ENCODE measurements at regions not wholly inside any gene's neighbourhood (a gene's known extent, or its start where the extent isn't known, plus 50 kb on each side); places are given as distances from the start of the nearest gene placed in this dataset.

GRCh38 chr6:118751072-118751471, 99.7 kb upstream of the CEP85L start:
- Histone ChIP-seq H3K4me1 (ENCODE audit: low read length) (peaks cover 20% of the 10 kb centered on the region), H3K27ac (ENCODE audit: low read length) (no peak overlapping the region), H3K9ac (ENCODE audit: low read length) (no peak overlapping the region), H3K4me3 (ENCODE audit: low read length) (no peak overlapping the region), H3K4me2 (ENCODE audit: low read length) (no peak overlapping the region), H3K36me3 (replicated peaks; ENCODE audit: low read depth, low read length) (no peaks in the 10 kb centered on the region), H2AFZ (ENCODE audit: low read depth, low read length) (no peak overlapping the region), H4K20me1 (ENCODE audit: insufficient read depth, low read length) (no peaks in the 10 kb centered on the region), H3K27me3 (ENCODE audit: low read depth, low read length) (no peaks in the 10 kb centered on the region), H3K9me3 (ENCODE audit: insufficient read depth, low read length) (no peaks in the 10 kb centered on the region), H3K79me2 (ENCODE audit: low read length) (no peaks in the 10 kb centered on the region)
- TF ChIP-seq CTCF (IDR thresholded peaks at IDR 0.05; ENCODE audit: low read depth, low read length) (no peak), EZH2phosphoT487 (IDR thresholded peaks at IDR 0.05; ENCODE audit: low read depth) (no peak)

- H3K27me3 ChIP-seq (ENCODE audit: low read depth, low read length): no peaks in the 10 kb centered on the region
- H2AFZ ChIP-seq (ENCODE audit: low read depth, low read length): no peak overlapping the region
- H4K20me1 ChIP-seq (ENCODE audit: insufficient read depth, low read length): no peaks in the 10 kb centered on the region
- no peak overlapping the region for H3K4me3 ChIP-seq (ENCODE audit: low read length)
- H3K27ac ChIP-seq (ENCODE audit: low read length): no peak overlapping the region
- peaks cover 30% of the 10 kb centered on the region for H3K4me1 ChIP-seq (ENCODE audit: low read length)
- no peak for TF ChIP-seq CTCF (IDR thresholded peaks at IDR 0.05; ENCODE audit: low read depth, low read length)
- no peak for TF ChIP-seq EZH2phosphoT487 (IDR thresholded peaks at IDR 0.05; ENCODE audit: low read depth)
- no peak overlapping the region for H3K4me2 ChIP-seq (ENCODE audit: low read length)
- no peaks in the 10 kb centered on the region for H3K79me2 ChIP-seq (ENCODE audit: low read length)
- no peak overlapping the region for H3K9ac ChIP-seq (ENCODE audit: low read length)
- no peaks in the 10 kb centered on the region for H3K9me3 ChIP-seq (ENCODE audit: insufficient read depth, low read length)
- no peaks in the 10 kb centered on the region for H3K36me3 ChIP-seq (replicated peaks; ENCODE audit: low read depth, low read length)
These were observed 98.8 kb upstream of the CEP85L start for GRCh38 chr6:118750143-118750542.

DNA sequence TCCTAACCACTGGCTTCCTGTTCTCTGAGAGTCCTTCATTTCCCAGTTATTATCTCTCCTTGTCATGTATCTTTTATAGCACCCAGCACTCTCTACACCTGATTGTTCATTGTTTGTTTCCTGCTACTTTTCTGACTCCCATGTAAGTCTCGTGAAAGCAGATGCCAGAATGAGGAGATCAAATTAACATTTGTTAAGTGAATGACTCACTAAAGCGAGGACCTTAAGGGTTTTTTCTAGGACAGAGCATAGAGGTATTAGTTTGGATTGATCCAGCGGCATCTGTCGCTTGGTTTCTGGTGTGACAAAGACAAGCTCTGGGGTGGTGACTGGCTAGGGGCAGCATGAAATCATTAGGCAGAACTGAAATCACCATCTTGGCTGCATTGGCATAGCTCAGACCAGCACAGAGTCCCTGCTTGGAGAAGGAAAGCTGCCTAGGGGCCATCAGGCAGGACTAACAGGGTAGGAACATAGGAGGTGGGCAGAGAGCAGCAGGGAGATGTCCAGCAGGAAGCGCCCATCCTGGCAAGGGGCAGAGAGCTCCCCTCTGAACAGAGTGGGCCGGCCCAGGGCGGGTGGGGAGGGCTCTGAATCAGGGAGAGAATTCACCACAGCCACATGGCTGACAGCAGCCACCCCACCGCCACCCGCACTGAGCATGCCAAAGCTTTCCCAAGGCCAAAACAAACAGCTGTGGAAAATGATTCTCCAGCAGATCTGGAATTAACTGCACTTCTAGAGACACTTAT, 97.1 kb upstream of the CEP85L start:
- H3K4me1 ChIP-seq (ENCODE audit: low read length): peaks cover 38% of the 10 kb centered on the region
- no peak overlapping the region for H3K27ac ChIP-seq (ENCODE audit: low read length)
- H3K79me2 ChIP-seq (ENCODE audit: low read length): no peaks in the 10 kb centered on the region
- H3K27me3 ChIP-seq (ENCODE audit: low read depth, low read length): no peaks in the 10 kb centered on the region
- TF ChIP-seq CTCF (IDR thresholded peaks at IDR 0.05; ENCODE audit: low read depth, low read length): no peak
- no peak for TF ChIP-seq EZH2phosphoT487 (IDR thresholded peaks at IDR 0.05; ENCODE audit: low read depth)
- H3K36me3 ChIP-seq (replicated peaks; ENCODE audit: low read depth, low read length): no peaks in the 10 kb centered on the region
- peak overlapping the region; percentile 15; the same call in 1 of the 2 replicates for H3K4me2 ChIP-seq (ENCODE audit: low read length)
- no peak overlapping the region for H3K4me3 ChIP-seq (ENCODE audit: low read length)
- H3K9ac ChIP-seq (ENCODE audit: low read length): no peak overlapping the region
- no peaks in the 10 kb centered on the region for H3K9me3 ChIP-seq (ENCODE audit: insufficient read depth, low read length)
- no peaks in the 10 kb centered on the region for H4K20me1 ChIP-seq (ENCODE audit: insufficient read depth, low read length)
- H2AFZ ChIP-seq (ENCODE audit: low read depth, low read length): no peak overlapping the region

GRCh38 chr6:118746825-118747174, 95.4 kb upstream of the CEP85L start:
- no peaks in the 10 kb centered on the region for H3K27me3 ChIP-seq (ENCODE audit: low read depth, low read length)
- no peaks in the 10 kb centered on the region for H3K36me3 ChIP-seq (replicated peaks; ENCODE audit: low read depth, low read length)
- no peak overlapping the region for H2AFZ ChIP-seq (ENCODE audit: low read depth, low read length)
- no peak overlapping the region for H3K4me2 ChIP-seq (ENCODE audit: low read length)
- H3K4me3 ChIP-seq (ENCODE audit: low read length): no peak overlapping the region
- H3K27ac ChIP-seq (ENCODE audit: low read length): no peak overlapping the region
- peaks cover 38% of the 10 kb centered on the region for H3K4me1 ChIP-seq (ENCODE audit: low read length)
- TF ChIP-seq CTCF (IDR thresholded peaks at IDR 0.05; ENCODE audit: low read depth, low read length) (no peak), EZH2phosphoT487 (IDR thresholded peaks at IDR 0.05; ENCODE audit: low read depth) (no peak)
- H3K79me2 ChIP-seq (ENCODE audit: low read length): no peaks in the 10 kb centered on the region
- H4K20me1 ChIP-seq (ENCODE audit: insufficient read depth, low read length): no peaks in the 10 kb centered on the region
- H3K9me3 ChIP-seq (ENCODE audit: insufficient read depth, low read length): no peaks in the 10 kb centered on the region
- H3K9ac ChIP-seq (ENCODE audit: low read length): no peak overlapping the region

All from OCI-LY3 (cell line).